Uterus (tissue), 3 donors: ENCODE measurements at regions not wholly inside any gene's neighbourhood (a gene's known extent, or its start where the extent isn't known, plus 50 kb on each side); places are given as distances from the start of the nearest gene placed in this dataset.

Experiments used
- DNase-seq, 2 donors: peaks; one replicate each; pipeline ENCODE4 v3.0.0-alpha.2; 2019 to 2020
- H3K27ac ChIP-seq, 2 donors: fragments of 200-600 bp; sonication (generic); 1 replicate in 1 of 2; 2 replicates in 1 of 2; pipeline ENCODE4 v1.5.1; 2016 to 2018
- H3K27me3 ChIP-seq, 2 donors: fragments of 200-600 bp; sonication (generic); one replicate each; pipeline ENCODE4 v1.5.1; 2018 to 2019; ENCODE audit warnings: control low read depth in 1 of 2
- H3K36me3 ChIP-seq, 2 donors: fragments of 200-600 bp; sonication (generic); one replicate each; pipeline ENCODE4 v1.5.1; 2019; ENCODE audit warnings: control low read depth in 1 of 2
- H3K4me1 ChIP-seq, 2 donors: fragments of 200-600 bp; sonication (generic); one replicate each; pipeline ENCODE4 v1.5.1; 2018 to 2019; ENCODE audit warnings: control low read depth in 1 of 2
- H3K4me3 ChIP-seq, 2 donors: fragments of 200-600 bp; sonication (generic); 1 replicate in 1 of 2; 2 replicates in 1 of 2; pipeline ENCODE4 v1.5.1; 2018 to 2019; ENCODE audit warnings: mild to moderate bottlenecking in 1 of 2
- H3K9me3 ChIP-seq, 2 donors: fragments of 200-600 bp; sonication (generic); one replicate each; pipeline ENCODE4 v1.5.1; 2019; ENCODE audit warnings: control low read depth in 1 of 2
- POLR2A ChIP-seq, 2 donors: fragments of 450-650 bp; IDR thresholded peaks; one replicate each; pipeline ENCODE4 v1.6.1; 2016; ENCODE audit warnings: antibody characterized with exemption in 2 of 2, mild to moderate bottlenecking in 1 of 2, moderate library complexity in 1 of 2
- intact Hi-C: fragments of 100-400 bp; cut with DNase I; formaldehyde crosslinking; loops from one replicate; pipeline ENCODE4 v1.15.1; 2023; ENCODE audit warnings: low total_unique reads
- TF ChIP-seq, protein P1 (sequence below), 4 experiments: fragments of 200-600 bp in 2 of 4; fragments of 450-650 bp in 2 of 4; sonication (generic) in 2 of 4; IDR thresholded peaks; one replicate each; pipeline ENCODE4 v1.5.1; 2016 to 2019; ENCODE audit warnings: antibody characterized with exemption in 4 of 4, mild to moderate bottlenecking in 2 of 4, moderate library complexity in 1 of 4
- donor health status: DM: yes; HTN: yes; CAD: no.

GRCh38 chr5:81834021-81834660 lies 83.2 kb upstream of the SSBP2 start:
- TF ChIP-seq, protein P1, sequence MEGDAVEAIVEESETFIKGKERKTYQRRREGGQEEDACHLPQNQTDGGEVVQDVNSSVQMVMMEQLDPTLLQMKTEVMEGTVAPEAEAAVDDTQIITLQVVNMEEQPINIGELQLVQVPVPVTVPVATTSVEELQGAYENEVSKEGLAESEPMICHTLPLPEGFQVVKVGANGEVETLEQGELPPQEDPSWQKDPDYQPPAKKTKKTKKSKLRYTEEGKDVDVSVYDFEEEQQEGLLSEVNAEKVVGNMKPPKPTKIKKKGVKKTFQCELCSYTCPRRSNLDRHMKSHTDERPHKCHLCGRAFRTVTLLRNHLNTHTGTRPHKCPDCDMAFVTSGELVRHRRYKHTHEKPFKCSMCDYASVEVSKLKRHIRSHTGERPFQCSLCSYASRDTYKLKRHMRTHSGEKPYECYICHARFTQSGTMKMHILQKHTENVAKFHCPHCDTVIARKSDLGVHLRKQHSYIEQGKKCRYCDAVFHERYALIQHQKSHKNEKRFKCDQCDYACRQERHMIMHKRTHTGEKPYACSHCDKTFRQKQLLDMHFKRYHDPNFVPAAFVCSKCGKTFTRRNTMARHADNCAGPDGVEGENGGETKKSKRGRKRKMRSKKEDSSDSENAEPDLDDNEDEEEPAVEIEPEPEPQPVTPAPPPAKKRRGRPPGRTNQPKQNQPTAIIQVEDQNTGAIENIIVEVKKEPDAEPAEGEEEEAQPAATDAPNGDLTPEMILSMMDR (IDR thresholded peaks at IDR 0.05), result no peak
- TF ChIP-seq POLR2A (IDR thresholded peaks at IDR 0.05), result no peak
- H3K4me3 ChIP-seq, result no peak overlapping the region
- no peaks in the 10 kb centered on the region for H3K9me3 ChIP-seq
- intact Hi-C loops, result no loop called here
- no peak overlapping the region for H3K27ac ChIP-seq
- no peaks in the 10 kb centered on the region for H3K36me3 ChIP-seq
- no peaks in the 10 kb centered on the region for H3K4me1 ChIP-seq
- DNase-seq, result no peak
- H3K27me3 ChIP-seq, result no peaks in the 10 kb centered on the region

DNA sequence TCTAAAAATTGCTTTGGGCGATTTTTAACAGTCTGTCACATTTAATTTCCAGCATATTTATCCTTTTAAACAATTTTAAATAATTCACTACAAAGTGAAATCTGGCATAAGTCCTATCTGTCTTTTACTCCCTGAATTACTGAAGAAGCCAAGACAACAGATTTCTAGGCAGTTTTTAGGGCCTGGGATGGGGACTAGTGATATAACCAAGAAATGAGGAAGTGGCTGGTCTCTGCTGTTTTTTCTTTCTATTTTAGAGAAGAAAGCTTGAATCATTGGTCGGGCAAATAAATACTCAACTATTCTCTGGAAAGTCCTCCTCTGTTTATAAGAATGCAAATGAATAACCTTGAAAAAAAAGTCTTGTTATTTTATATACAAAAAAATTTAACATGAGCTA lies 79.7 kb upstream of the SSBP2 start:
- H3K4me1 ChIP-seq, result no peaks in the 10 kb centered on the region
- intact Hi-C loops, result no loop called here
- no peaks in the 10 kb centered on the region for H3K36me3 ChIP-seq
- H3K27me3 ChIP-seq, result no peaks in the 10 kb centered on the region
- TF ChIP-seq POLR2A (IDR thresholded peaks at IDR 0.05), result no peak
- TF ChIP-seq, protein P1 (IDR thresholded peaks at IDR 0.05), result no peak
- no peaks in the 10 kb centered on the region for H3K9me3 ChIP-seq
- no peak for DNase-seq
- no peak overlapping the region for H3K4me3 ChIP-seq
- H3K27ac ChIP-seq, result peak overlapping the region; percentile 22 to 47

DNA sequence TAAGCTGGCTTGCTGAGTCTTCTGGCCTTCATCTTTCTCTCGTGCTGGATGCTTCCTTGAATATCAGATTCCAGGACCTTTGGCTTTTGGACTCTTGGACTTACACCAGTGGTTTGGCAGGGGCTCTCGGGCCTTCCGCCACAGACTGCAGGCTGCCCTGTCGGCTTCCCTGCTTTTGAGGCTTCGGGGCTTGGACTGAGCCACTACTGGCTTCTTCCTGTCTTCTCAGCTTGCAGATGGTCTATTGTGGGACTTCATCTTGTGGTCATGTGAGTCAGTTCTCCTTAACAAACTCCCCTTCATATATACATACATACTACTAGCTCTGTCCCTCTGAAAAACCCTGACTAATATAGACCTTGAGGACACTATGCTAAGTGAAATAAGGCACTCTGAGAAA lies 78.3 kb upstream of the SSBP2 start:
- no peaks in the 10 kb centered on the region for H3K27me3 ChIP-seq
- no peaks in the 10 kb centered on the region for H3K36me3 ChIP-seq
- no peaks in the 10 kb centered on the region for H3K4me1 ChIP-seq
- no peak for DNase-seq
- no peaks in the 10 kb centered on the region for H3K9me3 ChIP-seq
- TF ChIP-seq POLR2A (IDR thresholded peaks at IDR 0.05), result no peak
- TF ChIP-seq, protein P1 (IDR thresholded peaks at IDR 0.05), result no peak
- H3K27ac ChIP-seq, result no peak overlapping the region
- intact Hi-C loops, result no loop called here
- no peak overlapping the region for H3K4me3 ChIP-seq

DNA sequence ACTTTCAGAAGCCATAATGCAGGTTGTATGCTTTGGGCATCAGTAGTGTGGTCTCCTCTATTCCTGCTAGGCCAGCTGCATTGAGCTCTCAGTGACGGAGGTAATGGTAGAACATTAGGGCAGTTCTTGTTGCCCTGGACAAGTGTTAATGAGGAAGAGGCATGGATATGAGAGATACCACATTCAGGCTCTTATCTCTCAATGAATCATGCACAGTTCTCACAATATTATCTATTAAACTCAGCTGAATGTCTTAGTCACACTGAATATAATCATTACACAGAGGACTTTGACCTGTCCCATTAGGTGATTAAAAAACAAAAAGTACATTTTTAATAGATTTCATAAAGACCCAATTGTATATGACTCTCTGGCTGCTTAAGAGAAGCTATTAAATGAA lies 76.6 kb upstream of the SSBP2 start:
- Histone ChIP-seq H3K36me3 (no peaks in the 10 kb centered on the region), H3K4me3 (no peak overlapping the region), H3K27me3 (no peaks in the 10 kb centered on the region), H3K4me1 (no peaks in the 10 kb centered on the region), H3K9me3 (no peaks in the 10 kb centered on the region), H3K27ac (no peak overlapping the region)
- no peak for TF ChIP-seq POLR2A (IDR thresholded peaks at IDR 0.05)
- TF ChIP-seq, protein P1 (IDR thresholded peaks at IDR 0.05), result no peak
- intact Hi-C loops, result no loop called here
- DNase-seq, result no peak

DNA sequence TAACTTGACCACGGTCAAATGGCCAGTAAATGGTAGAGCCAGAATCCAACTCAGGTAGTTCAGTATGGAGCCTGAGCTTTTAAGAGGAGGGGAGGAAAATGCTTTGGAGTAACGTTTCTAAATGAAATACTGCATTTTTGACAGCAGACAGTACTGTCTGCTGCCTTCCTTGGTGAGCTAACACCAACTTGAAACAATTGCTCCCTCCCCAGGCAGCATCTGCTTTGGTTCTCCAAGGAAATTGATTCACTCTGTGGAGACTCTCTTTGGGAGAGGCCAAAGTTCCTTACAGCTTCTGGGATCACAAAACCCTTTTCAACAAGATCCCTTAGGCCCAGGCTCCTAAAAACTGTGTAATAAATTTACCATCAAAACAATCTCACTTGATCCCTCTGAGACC lies 75.2 kb upstream of the SSBP2 start:
- intact Hi-C loops, result no loop called here
- Histone ChIP-seq H3K4me1 (no peaks in the 10 kb centered on the region), H3K9me3 (no peaks in the 10 kb centered on the region), H3K36me3 (no peaks in the 10 kb centered on the region), H3K4me3 (no peak overlapping the region), H3K27ac (no peak overlapping the region), H3K27me3 (no peaks in the 10 kb centered on the region)
- DNase-seq, result no peak
- no peak for TF ChIP-seq POLR2A (IDR thresholded peaks at IDR 0.05)
- TF ChIP-seq, protein P1 (IDR thresholded peaks at IDR 0.05), result no peak
